ENCODE measurements at regions not wholly inside any gene's neighbourhood (a gene's known extent, or its start where the extent isn't known, plus 50 kb on each side); places are given as distances from the start of the nearest gene placed in this dataset.

GRCh38 chr1:219402925-219403324 lies 210.0 kb downstream of the ZC3H11B start:
- TF ChIP-seq CTCF (conservative IDR thresholded peaks at IDR 0.05; ENCODE audit: low read length) (no peak), EZH2phosphoT487 (IDR thresholded peaks at IDR 0.05; ENCODE audit: borderline replicate concordance) (no peak)
